B cell (primary cell): ENCODE measurements at regions not wholly inside any gene's neighbourhood (a gene's known extent, or its start where the extent isn't known, plus 50 kb on each side); places are given as distances from the start of the nearest gene placed in this dataset.

Experiments used
- ATAC-seq: fragments of 200-7000 bp; cut with Tn5 transposase; one replicate; pipeline ENCODE4 v1.10.0; 2021; ENCODE audit warnings: low read depth, mild to moderate bottlenecking, moderate number of reproducible peaks, moderate library complexity
- CTCF ChIA-PET: fragments of 350-600 bp; sonication (Branson Sonifier 250); formaldehyde crosslinking; loops from one replicate; lab custom pipeline; 2021; ENCODE audit warnings: antibody characterized with exemption, inconsistent platforms; lab: Charles Lee
- POLR2A ChIA-PET: fragments of 350-600 bp; sonication (Branson Sonifier 250); formaldehyde crosslinking; loops from one replicate; lab custom pipeline; 2021; ENCODE audit warnings: antibody characterized with exemption; lab: Charles Lee
- DNase-seq: peaks from one replicate; pipeline ENCODE4 v3.0.0; 2013
- H2AFZ ChIP-seq: 2 replicates; pipeline ENCODE4 v1.6.1; 2012; ENCODE audit warnings: mild to moderate bottlenecking, low read depth, low read length; ENCODE audit not compliant: insufficient read depth, poor library complexity, severe bottlenecking
- H3K27ac ChIP-seq, 2 donors: 1 replicate in 1 of 2; 2 replicates in 1 of 2; pipeline ENCODE4 v1.5.1; 2012 to 2013; ENCODE audit warnings: low read length in 2 of 2, mild to moderate bottlenecking in 2 of 2, moderate library complexity in 1 of 2
- H3K27me3 ChIP-seq, 4 experiments: fragments of 200-600 bp in 1 of 4; sonication (generic) in 1 of 4; replicated peaks in 1 of 4; 1 replicate in 2 of 4; 2 replicates in 2 of 4; pipeline versions ENCODE4 v1.6.1 to v1.7.0; 2013 to 2016; ENCODE audit warnings: low read length in 3 of 4, mild to moderate bottlenecking in 2 of 4, mixed read lengths in 1 of 4, moderate library complexity in 1 of 4; ENCODE audit not compliant: insufficient read depth in 4 of 4, control insufficient read depth in 3 of 4; ENCODE audit errors: control extremely low read depth in 1 of 4
- H3K36me3 ChIP-seq, 2 experiments: replicated peaks in 1 of 2; 1 replicate in 1 of 2; 2 replicates in 1 of 2; pipeline versions ENCODE4 v1.6.1 to v1.7.1; 2013; ENCODE audit warnings: low read length in 1 of 2; ENCODE audit not compliant: insufficient read depth in 2 of 2, control insufficient read depth in 1 of 2; ENCODE audit errors: control extremely low read depth in 1 of 2, extremely low read depth in 1 of 2
- H3K4me1 ChIP-seq, 2 donors: fragments of 200-600 bp in 1 of 2; sonication (generic) in 1 of 2; 1 replicate in 1 of 2; 2 replicates in 1 of 2; pipeline versions ENCODE4 v1.5.1 to v1.6.1; 2013 to 2017; ENCODE audit warnings: low read length in 2 of 2; ENCODE audit not compliant: control insufficient read depth in 2 of 2, insufficient read depth in 2 of 2
- H3K4me2 ChIP-seq: replicated peaks from 2 replicates; pipeline ENCODE3; 2012; ENCODE audit warnings: mild to moderate bottlenecking, low read depth, low read length; ENCODE audit not compliant: poor library complexity, severe bottlenecking
- H3K4me3 ChIP-seq, 5 experiments: fragments of 200-600 bp in 1 of 5; sonication (generic) in 1 of 5; 1 replicate in 3 of 5; 2 replicates in 2 of 5; pipeline versions ENCODE4 v1.5.1 to v1.7.0; 2011 to 2016; ENCODE audit warnings: low read length in 4 of 5, mild to moderate bottlenecking in 4 of 5, low read depth in 2 of 5, control low read depth in 1 of 5, moderate library complexity in 1 of 5; ENCODE audit not compliant: insufficient read depth in 1 of 5; ENCODE audit errors: control extremely low read depth in 1 of 5, extremely low read depth in 1 of 5
- H3K79me2 ChIP-seq: fragments of 200-600 bp; sonication (generic); one replicate; pipeline ENCODE4 v1.6.0; 2016; ENCODE audit warnings: low read length; ENCODE audit not compliant: control insufficient read depth, insufficient read depth
- H3K9ac ChIP-seq: fragments of 200-600 bp; sonication (generic); 2 replicates; pipeline ENCODE4 v1.6.1; 2017; ENCODE audit warnings: mild to moderate bottlenecking, low read length, moderate library complexity
- H3K9me3 ChIP-seq, 3 donors: one replicate each; pipeline versions ENCODE4 v1.6.1 to v1.7.1; 2013; ENCODE audit warnings: low read length in 2 of 3; ENCODE audit not compliant: control insufficient read depth in 2 of 3, insufficient read depth in 1 of 3; ENCODE audit errors: control extremely low read depth in 1 of 3
- H4K20me1 ChIP-seq: 2 replicates; pipeline ENCODE4 v1.6.0; 2012; ENCODE audit warnings: mild to moderate bottlenecking, low read length; ENCODE audit not compliant: insufficient read depth, control insufficient read depth, poor library complexity, severe bottlenecking
- H3K27ac Mint-ChIP-seq: one replicate; pipeline ENCODE4 v1.8.0; 2021; ENCODE audit warnings: mixed read lengths
- H3K27me3 Mint-ChIP-seq: one replicate; pipeline ENCODE4 v1.8.0; 2021; ENCODE audit warnings: mixed read lengths
- H3K4me1 Mint-ChIP-seq: one replicate; pipeline ENCODE4 v1.8.0; 2021; ENCODE audit warnings: mixed read lengths
- H3K4me3 Mint-ChIP-seq: one replicate; pipeline ENCODE4 v1.8.0; 2021; ENCODE audit warnings: mixed read lengths
- H3K9me3 Mint-ChIP-seq: one replicate; pipeline ENCODE4 v1.8.0; 2022; ENCODE audit warnings: mixed read lengths; ENCODE audit not compliant: insufficient read depth
- EZH2 ChIP-seq: IDR thresholded peaks from 2 replicates; pipeline ENCODE4 v1.6.1; 2012; ENCODE audit warnings: borderline replicate concordance, low read depth, mild to moderate bottlenecking, moderate library complexity, low read length; ENCODE audit not compliant: insufficient read depth, poor library complexity, severe bottlenecking
- WGBS: methylation state at CpG from one replicate; pipeline ENCODE4 v1.1.5; 2013; ENCODE audit warnings: missing lambda C conversion rate; ENCODE audit not compliant: insufficient coverage; 5-methylcytosine and 5-hydroxymethylcytosine counted together
- intact Hi-C: fragments of 100-400 bp; cut with micrococcal nuclease; formaldehyde crosslinking; loops from one replicate; pipeline ENCODE4 v1.10.0; 2022
- TF ChIP-seq, protein P1 (sequence below): fragments of 200-600 bp; IDR thresholded peaks from one replicate; pipeline ENCODE4 v1.8.0; 2022; ENCODE audit warnings: antibody characterized with exemption, mild to moderate bottlenecking

- H3K9me3 Mint-ChIP-seq = no peaks in the 10 kb centered on the region
- H3K27me3 Mint-ChIP-seq = no peaks in the 10 kb centered on the region
- H3K27ac ChIP-seq = no peak overlapping the region
- TF ChIP-seq EZH2 = no peak
- TF ChIP-seq, protein P1, sequence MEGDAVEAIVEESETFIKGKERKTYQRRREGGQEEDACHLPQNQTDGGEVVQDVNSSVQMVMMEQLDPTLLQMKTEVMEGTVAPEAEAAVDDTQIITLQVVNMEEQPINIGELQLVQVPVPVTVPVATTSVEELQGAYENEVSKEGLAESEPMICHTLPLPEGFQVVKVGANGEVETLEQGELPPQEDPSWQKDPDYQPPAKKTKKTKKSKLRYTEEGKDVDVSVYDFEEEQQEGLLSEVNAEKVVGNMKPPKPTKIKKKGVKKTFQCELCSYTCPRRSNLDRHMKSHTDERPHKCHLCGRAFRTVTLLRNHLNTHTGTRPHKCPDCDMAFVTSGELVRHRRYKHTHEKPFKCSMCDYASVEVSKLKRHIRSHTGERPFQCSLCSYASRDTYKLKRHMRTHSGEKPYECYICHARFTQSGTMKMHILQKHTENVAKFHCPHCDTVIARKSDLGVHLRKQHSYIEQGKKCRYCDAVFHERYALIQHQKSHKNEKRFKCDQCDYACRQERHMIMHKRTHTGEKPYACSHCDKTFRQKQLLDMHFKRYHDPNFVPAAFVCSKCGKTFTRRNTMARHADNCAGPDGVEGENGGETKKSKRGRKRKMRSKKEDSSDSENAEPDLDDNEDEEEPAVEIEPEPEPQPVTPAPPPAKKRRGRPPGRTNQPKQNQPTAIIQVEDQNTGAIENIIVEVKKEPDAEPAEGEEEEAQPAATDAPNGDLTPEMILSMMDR = no peak
- ATAC-seq = no peak
- POLR2A ChIA-PET = no interaction called here
- H3K9ac ChIP-seq = no peak overlapping the region
- H3K27ac Mint-ChIP-seq = no peak overlapping the region
- intact Hi-C loops = no loop called here
- H3K4me2 ChIP-seq = no peak overlapping the region
- no peak overlapping the region for H2AFZ ChIP-seq
- H3K9me3 ChIP-seq = no peaks in the 10 kb centered on the region
- H3K27me3 ChIP-seq = no peaks in the 10 kb centered on the region
- DNase-seq = no peak
- H3K4me1 Mint-ChIP-seq = no peaks in the 10 kb centered on the region
- no peaks in the 10 kb centered on the region for H3K36me3 ChIP-seq
- no peak overlapping the region for H3K4me3 ChIP-seq
- no peaks in the 10 kb centered on the region for H4K20me1 ChIP-seq
- H3K4me1 ChIP-seq = no peaks in the 10 kb centered on the region
- no peak overlapping the region for H3K4me3 Mint-ChIP-seq
- WGBS = no CpG with 5 or more reads among the region's 7 CpGs
- no peaks in the 10 kb centered on the region for H3K79me2 ChIP-seq
- CTCF ChIA-PET = no interaction called here
Observed at GRCh38 chr9:103872811-103873210, 221.3 kb upstream of the SMC2 start.

DNA sequence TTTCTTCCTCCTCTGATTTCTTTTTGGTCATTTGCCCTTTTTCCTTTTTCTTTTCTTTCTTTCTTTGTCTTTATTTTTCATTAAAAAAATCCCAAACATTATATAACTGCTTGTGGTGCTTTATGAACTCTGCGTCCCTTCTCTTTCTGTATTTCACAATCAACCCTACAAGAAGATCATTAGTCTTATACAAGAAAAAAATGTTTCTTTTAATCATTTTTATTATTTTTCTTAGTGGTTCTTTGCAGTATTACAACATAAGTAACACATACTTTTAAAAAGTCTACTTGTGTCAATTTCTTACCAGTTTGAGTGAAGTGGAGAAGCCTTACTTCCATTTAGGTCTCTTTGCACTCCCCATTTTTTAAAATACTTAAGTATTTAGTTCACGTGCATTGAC, 212.7 kb upstream of the SMC2 start:
- Histone ChIP-seq H3K4me3 (no peak overlapping the region), H3K4me1 (no peaks in the 10 kb centered on the region), H3K4me2 (no peak overlapping the region), H3K27me3 (no peaks in the 10 kb centered on the region), H3K9me3 (no peaks in the 10 kb centered on the region), H3K27ac (no peak overlapping the region), H3K36me3 (no peaks in the 10 kb centered on the region), H2AFZ (no peak overlapping the region), H4K20me1 (no peaks in the 10 kb centered on the region), H3K9ac (no peak overlapping the region), H3K79me2 (no peaks in the 10 kb centered on the region)
- H3K27me3 Mint-ChIP-seq = no peaks in the 10 kb centered on the region
- ATAC-seq (no peak), DNase-seq (no peak)
- intact Hi-C loops = no loop called here
- no peaks in the 10 kb centered on the region for H3K9me3 Mint-ChIP-seq
- WGBS = no CpG with 5 or more reads among the region's 2 CpGs
- ChIA-PET POLR2A (no interaction called here), CTCF (no interaction called here)
- no peak for TF ChIP-seq EZH2
- TF ChIP-seq, protein P1 = no peak
- H3K4me1 Mint-ChIP-seq = no peaks in the 10 kb centered on the region
- H3K27ac Mint-ChIP-seq = no peak overlapping the region
- H3K4me3 Mint-ChIP-seq = no peak overlapping the region
